HCT116 (cell line): ENCODE measurements at regions not wholly inside any gene's neighbourhood (a gene's known extent, or its start where the extent isn't known, plus 50 kb on each side); places are given as distances from the start of the nearest gene placed in this dataset.

Experiments
- ATAC-seq: fragments of 200-7000 bp; cut with Tn5 transposase; 2 replicates; pipeline ENCODE4 v1.9.1; 2020; ENCODE audit warnings: mild to moderate bottlenecking, moderate library complexity
- BruUV-seq: library from RNA; stranded (reverse); fragments of 400-500 nt; replicated peaks from 2 replicates; lab custom pipeline; 2021; lab: Mats Ljungman, UMichigan
- CTCF ChIA-PET: fragments of 300-600 bp; sonication (Branson Sonifier 250); formaldehyde crosslinking; loops from one replicate; lab custom pipeline; 2021; ENCODE audit warnings: antibody characterized with exemption; lab: Charles Lee
- POLR2A ChIA-PET: fragments of 300-600, 350-600 bp; sonication (Branson Sonifier 250); formaldehyde crosslinking; loops from one replicate; lab custom pipeline; 2021; ENCODE audit warnings: antibody characterized with exemption; lab: Charles Lee
- RAD21 ChIA-PET, 2 experiments: fragments of 300-600 bp; sonication (Branson Sonifier 250); formaldehyde crosslinking; loops; one replicate each; lab custom pipeline; 2023; ENCODE audit warnings: low total read pairs in 2 of 2; ENCODE audit not compliant: uncharacterized antibody in 2 of 2, unreplicated experiment in 2 of 2, low non-redundant PET in 1 of 2; lab: Charles Lee
- DNase-seq: peaks from one replicate; pipeline ENCODE4 v3.0.0-alpha.2; 2010; ENCODE audit warnings: low read depth, low spot score
- H2AFZ ChIP-seq: fragments of 200-600 bp; shearing (Covaris generic), sonication (generic); 2 replicates; pipeline ENCODE4 v1.6.1; 2017; ENCODE audit warnings: low read depth, mixed run types, mixed read lengths, antibody characterized with exemption, low read length; ENCODE audit not compliant: poor library complexity, severe bottlenecking
- H3K27ac ChIP-seq: 2 replicates; pipeline ENCODE4 v1.5.1; 2012; ENCODE audit warnings: low read depth, low read length
- H3K27me3 ChIP-seq: fragments of 200-600 bp; sonication (generic); 2 replicates; pipeline ENCODE4 v1.6.1; 2016; ENCODE audit warnings: mixed run types, low read length, mixed read lengths; ENCODE audit not compliant: insufficient read depth
- H3K36me3 ChIP-seq, 2 experiments: fragments of 200-500 bp in 1 of 2; fragments of 200-600 bp in 1 of 2; sonication (Bioruptor generic) in 1 of 2; sonication (generic) in 1 of 2; 2 replicates each; pipeline versions ENCODE4 v1.5.1 to v1.6.1; 2014 to 2016; ENCODE audit warnings: low read length in 2 of 2, inconsistent platforms in 1 of 2, mixed read lengths in 1 of 2, mixed run types in 1 of 2; ENCODE audit not compliant: insufficient read depth in 2 of 2, control insufficient read depth in 1 of 2
- H3K4me1 ChIP-seq, 2 experiments: fragments of 200-600 bp in 1 of 2; sonication (generic) in 1 of 2; 2 replicates each; pipeline versions ENCODE4 v1.5.1 to v1.6.1; 2012 to 2017; ENCODE audit warnings: low read length in 2 of 2, inconsistent platforms in 1 of 2, mild to moderate bottlenecking in 1 of 2, mixed read lengths in 1 of 2, mixed run types in 1 of 2, moderate library complexity in 1 of 2; ENCODE audit not compliant: insufficient read depth in 2 of 2, control insufficient read depth in 1 of 2
- H3K4me2 ChIP-seq: fragments of 200-600 bp; sonication (generic); 2 replicates; pipeline ENCODE4 v1.6.1; 2017; ENCODE audit warnings: mixed run types, low read length, mixed read lengths
- H3K4me3 ChIP-seq, 2 experiments: fragments of 200-600 bp in 1 of 2; sonication (generic) in 1 of 2; replicated peaks in 1 of 2; 2 replicates each; pipeline ENCODE4 v1.5.1; 2011 to 2016; ENCODE audit warnings: low read length in 2 of 2, control low read depth in 1 of 2, low read depth in 1 of 2, mild to moderate bottlenecking in 1 of 2, mixed read lengths in 1 of 2, mixed run types in 1 of 2
- H3K79me2 ChIP-seq: fragments of 200-600 bp; sonication (generic); 2 replicates; pipeline ENCODE4 v1.6.1; 2017; ENCODE audit warnings: mild to moderate bottlenecking, mixed run types, low read length, moderate library complexity, mixed read lengths; ENCODE audit not compliant: insufficient read depth
- H3K9ac ChIP-seq: fragments of 200-600 bp; sonication (generic); 2 replicates; pipeline ENCODE4 v1.6.1; 2016; ENCODE audit warnings: low read length, mixed read lengths
- H3K9me2 ChIP-seq: fragments of 200-600 bp; sonication (generic), shearing (Covaris generic); 2 replicates; pipeline ENCODE4 v1.6.1; 2017; ENCODE audit warnings: mixed run types, mild to moderate bottlenecking, moderate library complexity; ENCODE audit not compliant: insufficient read depth
- H3K9me3 ChIP-seq, 2 experiments: fragments of 200-500 bp in 1 of 2; fragments of 200-600 bp in 1 of 2; sonication (Bioruptor generic) in 1 of 2; sonication (generic) in 1 of 2; 2 replicates each; pipeline ENCODE4 v1.6.1; 2014 to 2017; ENCODE audit warnings: low read length in 2 of 2, mixed read lengths in 2 of 2, inconsistent platforms in 1 of 2, low read depth in 1 of 2, mild to moderate bottlenecking in 1 of 2, mixed run types in 1 of 2, moderate library complexity in 1 of 2; ENCODE audit not compliant: control insufficient read depth in 1 of 2, insufficient read depth in 1 of 2
- H4K20me1 ChIP-seq: fragments of 200-600 bp; sonication (generic), shearing (Covaris generic); 2 replicates; pipeline ENCODE4 v1.6.1; 2017; ENCODE audit warnings: mixed run types, mild to moderate bottlenecking, moderate library complexity; ENCODE audit not compliant: insufficient read depth
- CEBPB ChIP-seq: IDR thresholded peaks from 2 replicates; pipeline ENCODE4 v1.6.1; 2012; ENCODE audit warnings: low read depth
- CTCF ChIP-seq, 3 experiments: fragments of 200-600 bp in 1 of 3; sonication (generic) in 1 of 3; IDR thresholded peaks in 2 of 3; conservative IDR thresholded peaks in 1 of 3; 2 replicates each; pipeline ENCODE4 v1.5.1; 2012 to 2017; ENCODE audit warnings: low read depth in 2 of 3, low read length in 2 of 3, antibody characterized with exemption in 1 of 3, borderline replicate concordance in 1 of 3, control low read depth in 1 of 3, mild to moderate bottlenecking in 1 of 3, mixed read lengths in 1 of 3, mixed run types in 1 of 3, moderate library complexity in 1 of 3; ENCODE audit not compliant: insufficient read depth in 1 of 3
- EGR1 ChIP-seq: IDR thresholded peaks from 2 replicates; pipeline ENCODE4 v1.6.1; 2012; ENCODE audit warnings: low read depth
- EZH2 ChIP-seq: fragments of 200-600 bp; sonication (generic); IDR thresholded peaks from 2 replicates; pipeline ENCODE4 v1.6.1; 2017; ENCODE audit warnings: antibody characterized with exemption, mixed run types
- EZH2phosphoT487 ChIP-seq: fragments of 200-600 bp; IDR thresholded peaks from 2 replicates; pipeline ENCODE4 v1.6.1; 2018; ENCODE audit warnings: antibody characterized with exemption, borderline replicate concordance
- JUND ChIP-seq: IDR thresholded peaks from 2 replicates; pipeline ENCODE4 v1.6.1; 2012
- POLR2A ChIP-seq: IDR thresholded peaks from 2 replicates; pipeline ENCODE4 v1.7.0; 2011; ENCODE audit warnings: borderline replicate concordance; ENCODE audit not compliant: insufficient read depth, insufficient read length; ENCODE audit errors: extremely low read depth
- RAD21 ChIP-seq: IDR thresholded peaks from 2 replicates; pipeline ENCODE4 v1.6.1; 2012; ENCODE audit warnings: low read depth, mild to moderate bottlenecking
- SP1 ChIP-seq: IDR thresholded peaks from 2 replicates; pipeline ENCODE4 v1.6.1; 2012; ENCODE audit warnings: low read depth
- TCF7L2 ChIP-seq: IDR thresholded peaks from 2 replicates; pipeline ENCODE4 v1.7.0; 2011; ENCODE audit warnings: borderline replicate concordance, inconsistent platforms; ENCODE audit not compliant: insufficient read depth, insufficient read length; ENCODE audit errors: extremely low read depth
- ZBTB33 ChIP-seq: IDR thresholded peaks from 2 replicates; pipeline ENCODE4 v1.6.1; 2011; ENCODE audit warnings: mild to moderate bottlenecking, low read length, moderate library complexity; ENCODE audit not compliant: insufficient replicate concordance; ENCODE audit errors: extremely low read depth
- ZFX ChIP-seq: fragments of 450-650 bp; IDR thresholded peaks from 2 replicates; pipeline ENCODE4 v1.6.1; 2017
- intact Hi-C: fragments of 100-400 bp; cut with micrococcal nuclease; formaldehyde crosslinking; loops from 2 replicates; pipeline ENCODE4 v1.10.0; 2022
- TF ChIP-seq, protein P1 (sequence below): IDR thresholded peaks from 2 replicates; pipeline ENCODE4 v1.6.1; 2012
- TF ChIP-seq, protein P2 (sequence below): IDR thresholded peaks from 2 replicates; pipeline ENCODE4 v1.6.1; 2012

- POLR2A ChIA-PET: no interaction called here
- RAD21 ChIA-PET: no interaction called here
- no peak overlapping the region for H3K27ac ChIP-seq
- no peak overlapping the region for H3K9ac ChIP-seq
- no peaks in the 10 kb centered on the region for H3K4me1 ChIP-seq
- no peak overlapping the region for H3K4me3 ChIP-seq
- H4K20me1 ChIP-seq: no peaks in the 10 kb centered on the region
- no peaks in the 10 kb centered on the region for H3K27me3 ChIP-seq
- intact Hi-C loops: no loop called here
- TF ChIP-seq, protein P1, sequence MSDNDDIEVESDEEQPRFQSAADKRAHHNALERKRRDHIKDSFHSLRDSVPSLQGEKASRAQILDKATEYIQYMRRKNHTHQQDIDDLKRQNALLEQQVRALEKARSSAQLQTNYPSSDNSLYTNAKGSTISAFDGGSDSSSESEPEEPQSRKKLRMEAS: no peak
- no peak for TF ChIP-seq RAD21
- no peaks in the 10 kb centered on the region for H3K9me2 ChIP-seq
- ATAC-seq: no peak
- no peak overlapping the region for H3K4me2 ChIP-seq
- H3K9me3 ChIP-seq: no peaks in the 10 kb centered on the region
- H3K79me2 ChIP-seq: no peaks in the 10 kb centered on the region
- H2AFZ ChIP-seq: no peak overlapping the region
- CTCF ChIA-PET: no interaction called here
- DNase-seq: no peak
- no TSS peak for BruUV-seq
- peaks cover 29 to 37% of the 10 kb centered on the region in 2 experiments; a peak in 3 of 4 replicates for H3K36me3 ChIP-seq
These were observed 112.9 kb upstream of the ZNF746 start for GRCh38 chr7:149610441-149611011.

- ATAC-seq (no peak), DNase-seq (no peak)
- Histone ChIP-seq H2AFZ (no peak overlapping the region), H3K79me2 (no peaks in the 10 kb centered on the region), H3K9me3 (no peaks in the 10 kb centered on the region), H3K27me3 (no peaks in the 10 kb centered on the region), H3K36me3 (peaks cover 20 to 32% of the 10 kb centered on the region in 2 experiments; a peak in 3 of 4 replicates), H3K4me2 (no peak overlapping the region), H4K20me1 (no peaks in the 10 kb centered on the region), H3K4me1 (no peaks in the 10 kb centered on the region), H3K9me2 (no peaks in the 10 kb centered on the region), H3K27ac (no peak overlapping the region), H3K9ac (no peak overlapping the region), H3K4me3 (no peak overlapping the region)
- RAD21 ChIA-PET: no interaction called here
- CTCF ChIA-PET: no interaction called here
- intact Hi-C loops: no loop called here
- POLR2A ChIA-PET: no interaction called here
- no TSS peak for BruUV-seq
- TF ChIP-seq SP1: no peak
- TF ChIP-seq, protein P1: no peak
- no peak for TF ChIP-seq ZFX
- TF ChIP-seq TCF7L2: no peak
- no peak for TF ChIP-seq EZH2
- no peak for TF ChIP-seq CTCF (IDR thresholded peaks at IDR 0.05 in 2 of 3, conservative IDR thresholded peaks at IDR 0.05 in 1 of 3; ENCODE audit: borderline replicate concordance in 1 of 3, insufficient read depth in 1 of 3, low read depth in 2 of 3, low read length in 2 of 3)
- no peak for TF ChIP-seq POLR2A
- no peak for TF ChIP-seq JUND
- no peak for TF ChIP-seq EGR1
- TF ChIP-seq ZBTB33: no peak
- TF ChIP-seq CEBPB: no peak
- TF ChIP-seq EZH2phosphoT487: no peak
- TF ChIP-seq, protein P2, sequence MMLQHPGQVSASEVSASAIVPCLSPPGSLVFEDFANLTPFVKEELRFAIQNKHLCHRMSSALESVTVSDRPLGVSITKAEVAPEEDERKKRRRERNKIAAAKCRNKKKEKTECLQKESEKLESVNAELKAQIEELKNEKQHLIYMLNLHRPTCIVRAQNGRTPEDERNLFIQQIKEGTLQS: no peak
- TF ChIP-seq RAD21: no peak
These were observed 110.6 kb upstream of the ZNF746 start for GRCh38 chr7:149608168-149608567.
